GM10248 (cell line): ENCODE measurements at regions not wholly inside any gene's neighbourhood (a gene's known extent, or its start where the extent isn't known, plus 50 kb on each side); places are given as distances from the start of the nearest gene placed in this dataset.

ENCODE experiments used
- CTCF ChIA-PET: fragments of 300-600 bp; sonication (Branson Sonifier 250); formaldehyde crosslinking; extraction: SDS; loops from one replicate; lab custom pipeline; 2021; ENCODE audit warnings: antibody characterized with exemption; lab: Yijun Ruan, JAX
- POLR2A ChIA-PET: fragments of 350-650 bp; sonication (Branson Sonifier 250); formaldehyde crosslinking; extraction: SDS; loops from one replicate; lab custom pipeline; 2020; ENCODE audit warnings: antibody characterized with exemption; lab: Yijun Ruan, JAX
- DNase-seq: peaks from one replicate; pipeline ENCODE4 v3.0.0; 2012; ENCODE audit errors: extremely low spot score
- TF ChIP-seq, protein P1 (sequence below): IDR thresholded peaks from 2 replicates; pipeline ENCODE4 v1.5.1; 2012; ENCODE audit warnings: mild to moderate bottlenecking, low read depth; ENCODE audit errors: extremely low read depth, missing control alignments, control extremely low read depth

DNA sequence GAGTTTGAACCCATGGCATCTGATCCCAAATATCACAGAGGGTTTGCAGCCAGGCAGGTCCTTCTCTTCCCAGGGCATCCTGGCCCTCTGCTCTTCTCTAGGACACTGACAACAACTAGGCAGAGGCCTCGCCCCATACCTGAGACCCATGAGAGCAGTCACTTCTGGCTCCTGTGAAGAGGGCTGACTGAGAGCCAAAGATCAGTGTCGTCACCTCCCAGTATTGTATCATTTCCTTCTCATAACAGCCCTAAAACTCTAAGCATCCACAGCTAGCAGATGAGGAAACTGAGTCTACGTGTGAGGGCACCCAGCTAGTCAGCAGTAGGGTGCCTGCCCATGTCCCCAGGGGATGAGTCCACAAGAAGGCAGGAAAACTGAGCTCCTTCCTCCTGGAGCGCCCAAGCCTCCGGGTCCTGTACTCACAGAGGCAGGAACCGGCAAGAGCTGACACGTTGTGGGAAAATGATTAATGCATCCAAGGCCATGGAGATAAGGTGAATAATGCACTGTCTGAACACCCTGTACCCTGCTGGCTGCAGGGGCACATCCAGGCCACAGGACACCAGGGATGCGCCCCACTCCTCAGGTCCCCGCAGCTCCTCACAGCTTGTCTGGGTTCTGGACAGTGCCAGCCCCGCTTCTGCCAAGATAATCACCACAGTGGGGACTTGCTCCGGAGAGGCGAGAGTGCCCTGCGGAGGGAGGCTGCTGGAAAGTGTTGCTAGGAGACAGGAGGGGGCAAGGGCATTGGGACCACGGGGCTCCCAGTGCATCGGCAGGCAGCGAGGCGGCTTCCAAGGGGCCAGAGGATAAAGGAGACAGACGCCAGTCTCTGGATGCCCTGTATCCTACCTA is 340.0 kb downstream of the NPHP4 start:
- CTCF ChIA-PET: no interaction called here
- no peak for DNase-seq
- POLR2A ChIA-PET: no interaction called here
- TF ChIP-seq, protein P1, sequence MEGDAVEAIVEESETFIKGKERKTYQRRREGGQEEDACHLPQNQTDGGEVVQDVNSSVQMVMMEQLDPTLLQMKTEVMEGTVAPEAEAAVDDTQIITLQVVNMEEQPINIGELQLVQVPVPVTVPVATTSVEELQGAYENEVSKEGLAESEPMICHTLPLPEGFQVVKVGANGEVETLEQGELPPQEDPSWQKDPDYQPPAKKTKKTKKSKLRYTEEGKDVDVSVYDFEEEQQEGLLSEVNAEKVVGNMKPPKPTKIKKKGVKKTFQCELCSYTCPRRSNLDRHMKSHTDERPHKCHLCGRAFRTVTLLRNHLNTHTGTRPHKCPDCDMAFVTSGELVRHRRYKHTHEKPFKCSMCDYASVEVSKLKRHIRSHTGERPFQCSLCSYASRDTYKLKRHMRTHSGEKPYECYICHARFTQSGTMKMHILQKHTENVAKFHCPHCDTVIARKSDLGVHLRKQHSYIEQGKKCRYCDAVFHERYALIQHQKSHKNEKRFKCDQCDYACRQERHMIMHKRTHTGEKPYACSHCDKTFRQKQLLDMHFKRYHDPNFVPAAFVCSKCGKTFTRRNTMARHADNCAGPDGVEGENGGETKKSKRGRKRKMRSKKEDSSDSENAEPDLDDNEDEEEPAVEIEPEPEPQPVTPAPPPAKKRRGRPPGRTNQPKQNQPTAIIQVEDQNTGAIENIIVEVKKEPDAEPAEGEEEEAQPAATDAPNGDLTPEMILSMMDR: no peak

DNA sequence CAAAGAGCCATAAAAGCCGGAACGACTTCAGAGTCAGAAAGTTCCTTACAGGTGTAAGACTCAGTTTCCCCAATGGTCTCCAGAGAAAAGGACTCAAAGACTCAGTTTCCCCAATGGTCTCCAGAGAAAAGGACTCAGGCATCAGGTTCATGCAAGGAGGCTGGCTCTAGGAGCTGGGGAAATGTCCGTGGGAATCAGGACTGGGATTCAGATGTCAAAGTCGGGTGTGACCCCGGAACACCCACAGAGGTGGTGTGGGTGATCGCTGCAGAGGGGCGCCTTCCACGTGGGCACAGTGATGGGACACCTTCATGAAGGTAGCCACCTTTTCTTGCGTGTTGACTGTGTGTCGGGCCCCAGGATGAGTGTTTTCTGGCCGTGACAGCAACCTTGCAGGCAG is 340.8 kb downstream of the NPHP4 start:
- no peak for DNase-seq
- ChIA-PET CTCF (no interaction called here), POLR2A (no interaction called here)
- TF ChIP-seq, protein P1: no peak

DNA sequence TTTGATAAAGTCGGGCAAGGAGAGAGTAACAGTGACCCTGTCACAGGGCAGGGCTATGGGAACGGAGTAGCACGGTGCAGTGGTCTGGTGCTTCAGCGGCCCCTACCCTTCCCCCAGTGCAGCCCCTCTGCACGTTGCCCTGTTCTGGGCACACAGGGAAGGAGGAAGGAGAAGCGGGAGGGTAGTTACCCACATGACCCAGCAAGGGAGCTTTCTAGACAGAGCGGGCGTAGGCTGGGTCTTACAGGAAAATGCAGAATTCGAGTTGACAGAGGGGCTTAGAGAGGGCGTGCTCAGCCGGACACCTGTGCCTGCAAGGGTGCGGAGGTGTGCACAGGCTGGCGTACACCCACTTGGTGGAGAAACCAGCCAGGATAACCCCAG is 341.2 kb downstream of the NPHP4 start:
- TF ChIP-seq, protein P1: no peak
- DNase-seq: no peak
- POLR2A ChIA-PET: no interaction called here
- CTCF ChIA-PET: no interaction called here

DNA sequence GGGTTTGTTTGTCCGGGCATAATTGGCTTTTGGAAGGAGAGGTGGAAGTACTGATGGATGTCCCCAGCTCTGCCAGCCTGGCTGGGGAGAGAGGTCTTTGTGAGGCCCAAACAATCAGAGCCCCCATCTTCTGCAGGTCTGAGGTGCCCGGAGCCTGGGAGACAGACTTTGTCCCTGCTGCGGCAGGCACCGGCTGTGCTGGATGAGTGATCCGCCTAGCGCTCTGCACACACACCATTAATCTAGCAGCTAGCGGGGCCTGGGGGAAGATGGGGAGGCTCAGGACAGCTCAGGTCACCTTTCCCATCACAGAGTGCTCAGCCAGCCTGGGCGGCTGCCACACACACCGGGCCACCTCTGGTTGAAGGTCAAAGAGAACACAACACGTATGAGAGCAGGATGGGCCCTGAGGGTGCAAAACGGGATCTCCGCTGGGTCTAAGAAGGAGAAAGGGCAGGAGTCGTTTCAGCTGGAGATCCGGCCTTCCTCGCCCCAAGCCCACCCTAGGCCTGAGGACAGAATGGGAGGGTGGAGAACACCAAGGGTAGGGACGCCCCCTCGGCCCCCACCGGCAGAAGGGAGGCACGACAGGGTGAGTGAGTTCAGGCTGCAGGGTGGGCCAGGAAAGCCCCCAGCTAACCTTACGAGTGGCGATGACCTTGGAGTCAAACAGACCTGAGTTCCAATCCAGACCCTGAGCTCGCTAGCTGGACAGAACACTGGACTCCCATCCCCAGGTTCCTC is 341.8 kb downstream of the NPHP4 start:
- ChIA-PET CTCF (interaction anchor here (0.9 kb wide), 1 partner anchor 84 kb away, joined by 3 read pairs; no protein-coding TSS in a partner anchor), POLR2A (no interaction called here)
- DNase-seq: no peak
- TF ChIP-seq, protein P1: no peak

DNA sequence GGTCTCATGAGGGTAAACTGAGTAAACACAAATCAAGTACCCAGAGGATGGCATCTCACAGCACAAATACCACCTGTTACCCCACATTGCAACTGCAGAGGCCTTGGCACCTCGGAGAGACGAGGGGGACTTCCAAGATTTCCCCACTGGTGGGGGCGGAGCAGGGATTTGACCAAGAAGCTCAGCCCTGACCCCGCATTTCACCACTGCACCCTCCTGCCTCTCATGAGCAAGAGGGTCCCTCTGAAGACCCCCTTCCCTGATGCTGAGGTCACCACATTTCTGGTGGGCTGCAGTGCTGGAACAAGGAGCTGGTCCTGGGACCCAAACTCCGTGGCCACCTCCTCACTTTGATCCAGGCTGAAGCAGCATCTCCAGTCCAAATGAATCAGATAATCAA is 342.4 kb downstream of the NPHP4 start:
- POLR2A ChIA-PET: no interaction called here
- no peak for DNase-seq
- TF ChIP-seq, protein P1: no peak
- CTCF ChIA-PET: interaction anchor here (0.9 kb wide), 1 partner anchor 84 kb away, joined by 3 read pairs; no protein-coding TSS in a partner anchor

DNA sequence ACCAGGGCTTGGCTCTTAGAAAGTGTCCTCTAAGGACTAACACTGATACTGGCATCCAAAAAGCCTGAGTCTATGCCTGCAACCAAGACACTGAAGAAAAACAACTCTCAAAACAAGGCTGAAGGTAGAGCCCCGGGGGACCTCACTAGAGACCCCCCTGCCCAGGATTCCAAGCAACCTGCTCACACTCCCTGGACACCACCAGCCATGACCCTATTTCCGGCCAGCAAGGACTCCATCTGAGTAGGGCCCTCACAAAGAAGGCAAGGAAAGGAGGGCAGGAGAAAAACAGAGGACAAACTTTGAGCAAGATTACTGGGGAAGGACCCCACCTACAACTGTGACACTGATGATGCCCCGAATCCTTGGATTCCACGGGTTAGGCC is 343.1 kb downstream of the NPHP4 start:
- POLR2A ChIA-PET: no interaction called here
- CTCF ChIA-PET: no interaction called here
- TF ChIP-seq, protein P1: no peak
- no peak for DNase-seq
